ENCODE measurements at regions not wholly inside any gene's neighbourhood (a gene's known extent, or its start where the extent isn't known, plus 50 kb on each side); places are given as distances from the start of the nearest gene placed in this dataset.

- intact Hi-C loops (cut with DNase I): no loop called here
- peak; percentile 39 for DNase-seq
- ATAC-seq: peak; percentile 87 to 90
These were observed 314.4 kb downstream of the GADD45G start for GRCh38 chr9:89919171-89919681.

- ATAC-seq: no peak
- DNase-seq: no peak
- intact Hi-C loops (cut with DNase I): loop anchor here (5.0 to 10.0 kb wide), 3 partner anchors 175 to 318 kb away; partner anchors contain the start of gene GADD45G (in 1 of the 2)
These were observed 315.3 kb downstream of the GADD45G start for GRCh38 chr9:89920131-89920530.

GRCh38 chr9:89920951-89921350 is 316.1 kb downstream of the GADD45G start:
- no peak for ATAC-seq
- DNase-seq: no peak
- intact Hi-C loops (cut with DNase I): loop anchor here (5.0 to 10.0 kb wide), 3 partner anchors 174 to 319 kb away; partner anchors contain the start of gene GADD45G (in 1 of the 2)

GRCh38 chr9:89922099-89922498 is 317.3 kb downstream of the GADD45G start:
- no peak for ATAC-seq

GRCh38 chr9:89923174-89923573 is 318.4 kb downstream of the GADD45G start:
- intact Hi-C loops (cut with DNase I): loop anchor here (5.0 to 10.0 kb wide), 3 partner anchors 172 to 321 kb away; partner anchors contain the start of gene GADD45G (in 1 of the 2)
- no peak for DNase-seq
- ATAC-seq: no peak

More at GRCh38 chr9:89922099-89922498, 317.3 kb downstream of the GADD45G start:
- DNase-seq: no peak
- intact Hi-C loops (cut with DNase I): loop anchor here (5.0 to 10.0 kb wide), 3 partner anchors 173 to 320 kb away; partner anchors contain the start of gene GADD45G (in 1 of the 2)

GRCh38 chr9:89923961-89924504 is 319.2 kb downstream of the GADD45G start:
- ATAC-seq (no peak), DNase-seq (no peak)
- intact Hi-C loops (cut with DNase I): loop anchor here (5.0 to 10.0 kb wide), 3 partner anchors 171 to 322 kb away; partner anchors contain the start of gene GADD45G (in 1 of the 2)

- no peak for ATAC-seq
- DNase-seq: no peak
- intact Hi-C loops (cut with DNase I): loop anchor here (5.0 to 10.0 kb wide), 3 partner anchors 170 to 322 kb away; partner anchors contain the start of gene GADD45G (in 1 of the 2)
These were observed 319.8 kb downstream of the GADD45G start for GRCh38 chr9:89924611-89925010.

- ATAC-seq: no peak
- no peak for DNase-seq
- intact Hi-C loops (cut with DNase I): loop anchor here (10.0 kb wide), 2 partner anchors 169 to 321 kb away; partner anchors contain the start of gene GADD45G (in 1 of the 2)
These were observed 321.4 kb downstream of the GADD45G start for GRCh38 chr9:89926167-89926566.

GRCh38 chr9:89926691-89927220 is 321.9 kb downstream of the GADD45G start:
- no peak for ATAC-seq
- DNase-seq: no peak
- intact Hi-C loops (cut with DNase I): loop anchor here (10.0 kb wide), 2 partner anchors 168 to 322 kb away; partner anchors contain the start of gene GADD45G (in 1 of the 2)

GRCh38 chr9:89928106-89928505 is 323.3 kb downstream of the GADD45G start:
- ATAC-seq (no peak), DNase-seq (no peak)
- intact Hi-C loops (cut with DNase I): loop anchor here (10.0 kb wide), 2 partner anchors 167 to 323 kb away; partner anchors contain the start of gene GADD45G (in 1 of the 2)

GRCh38 chr9:89928521-89929275 is 323.9 kb downstream of the GADD45G start:
- no peak for DNase-seq
- no peak for ATAC-seq
- intact Hi-C loops (cut with DNase I): loop anchor here (10.0 kb wide), 2 partner anchors 166 to 324 kb away; partner anchors contain the start of gene GADD45G (in 1 of the 2)

- DNase-seq (no peak), ATAC-seq (no peak)
- intact Hi-C loops (cut with DNase I): loop anchor here (10.0 kb wide), 2 partner anchors 166 to 324 kb away; partner anchors contain the start of gene GADD45G (in 1 of the 2)
These were observed 324.5 kb downstream of the GADD45G start for GRCh38 chr9:89929315-89929672.

GRCh38 chr9:89929673-89930480 is 325.1 kb downstream of the GADD45G start:
- DNase-seq (no peak), ATAC-seq (peak; percentile 71 to 89)
- intact Hi-C loops (cut with DNase I): loop anchor here (10.0 kb wide), 3 partner anchors 165 to 325 kb away; partner anchors contain the start of gene GADD45G (in 1 of the 2)

GRCh38 chr9:89933578-89933977 is 328.8 kb downstream of the GADD45G start:
- ATAC-seq (no peak), DNase-seq (no peak)
- intact Hi-C loops (cut with DNase I): loop anchor here in 1 of 2 donors (10.0 kb wide), 1 partner anchor 189 kb away; no protein-coding TSS in a partner anchor

GRCh38 chr9:89935115-89935514 is 330.3 kb downstream of the GADD45G start:
- DNase-seq: no peak
- ATAC-seq: no peak
- intact Hi-C loops (cut with DNase I): loop anchor here (5.0 to 10.0 kb wide), 2 partner anchors 190 to 328 kb away; partner anchors contain the start of gene GADD45G (in 1 of the 2)

- ATAC-seq (peak in 1 of 2 donors; percentile 51), DNase-seq (no peak)
- intact Hi-C loops (cut with DNase I): loop anchor here (5.0 to 10.0 kb wide), 2 partner anchors 191 to 328 kb away; partner anchors contain the start of gene GADD45G (in 1 of the 2)
These were observed 331.0 kb downstream of the GADD45G start for GRCh38 chr9:89935801-89936200.

- intact Hi-C loops (cut with DNase I): loop anchor here (5.0 to 10.0 kb wide), 2 partner anchors 192 to 330 kb away; partner anchors contain the start of gene GADD45G (in 1 of the 2)
- no peak for ATAC-seq
- no peak for DNase-seq
These were observed 332.2 kb downstream of the GADD45G start for GRCh38 chr9:89937051-89937450.

- ATAC-seq (no peak), DNase-seq (no peak)
- intact Hi-C loops (cut with DNase I): loop anchor here (5.0 to 10.0 kb wide), 2 partner anchors 194 to 332 kb away; partner anchors contain the start of gene GADD45G (in 1 of the 2)
These were observed 334.4 kb downstream of the GADD45G start for GRCh38 chr9:89939181-89939580.
